GM18498 (cell line): ENCODE measurements at regions not wholly inside any gene's neighbourhood (a gene's known extent, or its start where the extent isn't known, plus 50 kb on each side); places are given as distances from the start of the nearest gene placed in this dataset.
A peak's percentile ranks its signal among the peaks of the same experiment; 100 is the strongest.
"Not testable (repeated sequence)": the region's sequence is repeated elsewhere in the genome, so short reads cannot be mapped to it uniquely, and the experiment has no call there.

ENCODE experiments used
- ATAC-seq: cut with Tn5 transposase; IDR thresholded peaks from one replicate; pipeline ENCODE4 v1.9.1; 2021; ENCODE audit warnings: mild to moderate bottlenecking, moderate library complexity; ENCODE audit not compliant: unreplicated experiment

DNA sequence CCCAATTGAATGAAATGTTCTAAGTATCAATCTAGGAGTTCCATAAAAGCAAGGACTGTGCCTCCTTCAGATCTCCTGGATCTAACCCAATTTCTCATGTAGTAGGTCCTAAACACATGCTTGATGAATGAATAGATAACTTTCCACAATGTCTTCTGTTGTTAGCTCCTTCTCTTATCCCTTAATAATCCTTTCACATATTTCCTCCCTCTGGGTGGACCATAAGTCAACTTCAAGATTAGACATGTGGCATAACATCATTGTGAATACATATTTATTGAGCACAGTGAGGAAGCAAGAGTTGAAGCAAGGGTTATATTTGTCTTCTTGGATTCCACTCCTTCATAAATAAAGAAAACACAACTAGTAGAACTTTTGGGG, 108.6 kb upstream of the EGFLAM start:
- ATAC-seq = no peak

- ATAC-seq = no peak
Measured at GRCh38 chr5:38148021-38148625, 110.2 kb upstream of the EGFLAM start.

- ATAC-seq = no peak
Measured at GRCh38 chr5:38143384-38143783, 115.0 kb upstream of the EGFLAM start.

GRCh38 chr5:38141665-38142064, 116.7 kb upstream of the EGFLAM start:
- ATAC-seq = no peak

- ATAC-seq = no peak
Measured at GRCh38 chr5:38138574-38138973, 119.8 kb upstream of the EGFLAM start.

DNA sequence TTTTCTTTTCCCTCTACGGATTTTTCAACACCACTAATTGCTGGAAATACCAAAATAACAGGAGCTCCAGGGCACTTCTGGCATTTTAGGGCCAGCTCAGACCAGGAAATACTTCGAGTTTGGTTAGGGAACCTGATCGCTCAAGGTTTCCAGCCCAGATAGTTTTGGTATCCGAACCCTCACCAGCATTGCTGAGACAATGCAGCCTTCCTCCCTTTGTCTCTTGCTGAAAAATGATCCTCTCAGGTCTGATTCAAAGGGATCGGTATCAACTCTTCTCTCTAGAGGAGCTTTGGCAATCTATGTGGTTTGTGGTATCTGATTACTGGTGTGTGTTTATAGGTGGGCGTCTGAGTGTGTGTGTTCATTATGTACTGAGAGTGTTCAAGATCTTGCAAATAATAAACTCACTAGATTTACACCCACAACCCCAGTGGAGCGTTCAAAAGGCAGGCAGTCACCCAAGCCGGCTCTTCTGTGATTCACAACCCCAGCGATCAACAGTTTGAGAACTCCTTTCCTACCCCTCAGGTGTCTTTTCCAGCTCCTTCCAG, 122.8 kb upstream of the EGFLAM start:
- no peak for ATAC-seq

GRCh38 chr5:38134810-38135209, 123.5 kb upstream of the EGFLAM start:
- ATAC-seq = no peak

GRCh38 chr5:38134294-38134693, 124.1 kb upstream of the EGFLAM start:
- not testable (repeated sequence) for ATAC-seq

DNA sequence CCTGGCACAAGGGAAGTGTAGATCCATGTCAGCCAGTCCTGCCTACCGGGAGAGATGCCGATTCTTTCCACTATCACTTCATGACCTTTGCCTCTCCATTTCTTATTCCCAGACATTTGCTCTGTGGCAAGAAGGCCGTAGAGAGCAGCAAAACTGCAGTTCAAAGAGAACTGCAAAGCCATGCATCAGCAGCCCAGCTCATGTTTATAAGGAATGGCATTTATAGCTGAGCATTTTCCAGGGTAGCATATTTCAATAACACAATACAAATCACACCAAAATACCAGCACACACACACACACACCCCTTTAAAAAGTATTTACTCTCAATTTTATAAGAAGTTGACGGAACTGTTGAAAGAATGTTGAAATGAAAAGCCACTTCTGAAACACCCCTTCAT, 126.7 kb upstream of the EGFLAM start:
- no peak for ATAC-seq

DNA sequence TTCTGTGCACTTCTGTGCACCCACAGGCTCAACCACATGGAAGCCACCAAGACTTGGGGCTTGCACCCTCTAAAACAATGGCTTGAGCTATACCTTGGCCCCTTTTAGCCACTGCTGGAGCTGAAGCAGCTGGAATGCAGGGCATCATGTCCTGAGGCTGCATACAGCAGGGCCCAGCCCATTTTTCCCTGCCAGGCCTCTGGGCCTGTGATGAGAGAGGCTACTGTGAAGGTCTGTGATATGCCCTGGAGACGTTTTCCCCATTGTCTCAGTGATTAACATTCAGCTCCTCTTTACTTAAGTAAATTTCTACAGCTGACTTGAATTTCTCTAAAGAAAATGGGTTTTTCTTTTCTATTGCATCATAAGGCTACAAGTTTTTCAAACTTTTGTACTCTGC, 134.0 kb upstream of the EGFLAM start:
- no peak for ATAC-seq

GRCh38 chr5:38121420-38121819, 136.9 kb upstream of the EGFLAM start:
- ATAC-seq = peak; percentile 55

DNA sequence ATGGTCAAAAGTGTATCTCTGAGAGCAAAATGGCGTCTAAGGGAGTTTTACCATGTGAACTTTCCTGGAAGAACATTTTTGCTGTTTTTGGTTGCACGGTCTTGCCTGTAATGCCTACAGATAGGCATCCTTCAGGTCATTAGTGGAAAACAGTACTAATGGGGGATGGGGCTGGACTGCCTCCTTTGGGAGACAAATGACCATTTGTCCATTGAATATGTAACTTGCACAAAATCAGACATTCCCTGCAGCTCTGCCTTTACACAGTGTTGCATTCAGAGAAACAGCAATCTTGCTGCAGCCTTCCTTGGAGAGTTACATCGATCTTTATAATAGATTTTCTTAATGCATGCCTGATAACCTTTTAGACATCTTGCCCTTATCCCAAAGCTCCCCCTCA, 138.5 kb upstream of the EGFLAM start:
- no peak for ATAC-seq

DNA sequence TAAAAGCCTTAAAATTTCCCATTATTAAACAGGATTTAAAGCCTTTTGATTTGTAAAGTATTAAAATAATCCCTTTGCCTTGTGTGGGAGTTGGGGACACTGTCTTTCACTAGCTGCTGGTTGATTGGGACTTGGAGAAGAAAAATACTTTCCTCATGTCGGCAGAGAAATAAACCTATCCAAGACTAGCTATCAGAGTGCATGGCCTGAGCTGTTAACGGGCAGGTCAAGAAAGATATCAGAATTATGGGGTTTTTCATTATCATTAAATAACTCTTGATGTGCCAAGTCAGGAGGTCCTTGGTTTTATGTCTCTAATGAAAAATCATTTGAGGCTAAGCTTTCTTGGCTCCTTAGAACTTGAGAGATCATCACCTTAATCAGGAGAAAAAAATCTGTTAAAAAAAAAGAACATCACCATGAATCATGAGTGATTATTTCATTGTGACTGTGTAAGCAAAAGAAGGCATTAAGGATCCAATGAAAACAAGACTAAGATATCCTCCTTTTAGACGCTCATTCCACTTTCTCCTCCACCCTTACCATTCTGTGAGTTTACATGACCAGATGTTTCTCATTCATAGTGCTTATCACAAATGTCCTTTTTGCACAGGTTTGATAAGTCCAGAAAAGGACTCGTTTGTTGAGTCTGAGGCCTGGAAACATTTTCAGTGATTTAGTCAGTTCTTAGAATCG, 140.4 kb upstream of the EGFLAM start:
- no peak for ATAC-seq

DNA sequence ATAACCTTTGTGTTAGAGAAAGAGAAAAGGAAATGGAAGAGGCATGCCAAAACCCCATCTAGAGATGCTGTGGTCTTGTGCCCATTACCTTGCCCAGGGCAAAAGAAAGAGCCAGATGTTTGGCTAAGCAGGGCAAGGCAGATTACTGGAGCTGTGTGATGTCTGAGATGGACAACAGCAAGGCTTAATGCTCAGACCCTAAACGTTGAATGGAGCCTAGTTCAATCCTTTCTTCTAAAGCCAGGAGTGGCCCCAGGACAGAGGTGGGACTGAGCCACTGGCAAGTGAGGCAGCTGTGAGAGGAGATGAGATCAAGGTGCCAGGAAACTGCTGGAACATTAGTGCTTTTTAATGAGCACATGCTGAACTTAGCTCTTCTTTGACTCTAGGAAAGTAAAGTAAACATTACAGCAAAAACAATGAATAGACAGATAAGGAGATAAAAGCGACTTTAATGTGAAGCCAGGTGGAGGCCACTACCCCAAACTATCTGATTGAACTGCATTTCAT, 143.0 kb upstream of the EGFLAM start:
- no peak for ATAC-seq

GRCh38 chr5:38113880-38114279, 144.5 kb upstream of the EGFLAM start:
- ATAC-seq = no peak

- ATAC-seq = no peak
Measured at GRCh38 chr5:38113456-38113855, 144.9 kb upstream of the EGFLAM start.

DNA sequence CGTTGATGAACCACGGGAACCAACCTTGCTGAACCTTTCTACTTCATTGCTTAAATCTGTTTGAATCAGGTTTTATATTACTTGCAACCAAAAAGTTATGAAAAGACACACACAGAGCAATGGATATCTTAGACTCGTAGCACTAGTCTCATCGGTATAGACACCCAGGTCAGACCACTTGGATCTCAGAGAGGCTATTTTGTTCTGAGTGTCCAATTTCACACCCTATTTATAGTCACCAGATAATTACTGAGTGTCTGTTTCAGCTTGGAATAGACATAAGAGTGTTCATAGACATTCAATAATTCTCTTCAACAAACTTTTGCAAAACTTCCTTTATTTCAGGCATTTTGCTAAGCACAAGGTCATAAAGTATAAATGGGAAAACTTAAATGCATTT, 145.4 kb upstream of the EGFLAM start:
- ATAC-seq = no peak

DNA sequence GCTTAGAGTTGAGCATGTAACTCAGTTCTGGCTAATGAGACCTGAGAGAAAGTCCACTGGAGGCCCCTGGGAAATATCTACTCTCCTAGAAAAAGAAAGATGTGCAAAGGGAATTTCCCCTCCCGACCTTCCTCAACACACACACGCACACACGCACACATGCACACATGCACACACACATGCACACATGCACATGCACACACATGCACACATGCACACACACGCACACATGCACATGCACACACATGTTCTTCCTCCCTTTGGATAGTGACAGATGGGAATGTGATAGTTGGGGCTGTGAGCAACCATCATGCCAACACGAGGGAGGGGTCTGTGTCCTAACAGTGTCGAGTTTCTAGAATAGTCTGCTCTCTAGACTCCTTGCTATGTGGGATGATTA, 148.2 kb upstream of the EGFLAM start:
- no peak for ATAC-seq

DNA sequence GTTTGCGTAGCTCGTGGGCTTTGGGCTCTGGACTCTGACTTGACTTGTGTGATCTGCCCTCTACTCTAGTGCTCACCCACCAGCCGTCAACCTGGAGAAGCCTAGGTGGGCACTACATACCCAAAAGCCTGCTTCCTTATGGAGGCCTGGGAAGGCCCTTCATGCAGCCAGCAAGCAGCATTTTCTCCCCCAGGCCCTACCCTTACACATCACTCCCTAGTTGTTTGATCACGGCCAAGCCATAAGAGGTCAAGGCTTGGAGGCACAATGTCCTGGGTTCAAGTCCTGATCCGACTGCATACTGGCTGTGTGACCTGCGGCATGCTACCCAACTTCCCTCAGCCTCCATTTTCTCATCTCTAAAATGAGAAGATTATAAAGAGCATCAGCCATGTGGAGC, 151.3 kb upstream of the EGFLAM start:
- ATAC-seq = no peak

- no peak for ATAC-seq
Measured at GRCh38 chr5:38105801-38106200, 152.6 kb upstream of the EGFLAM start.

DNA sequence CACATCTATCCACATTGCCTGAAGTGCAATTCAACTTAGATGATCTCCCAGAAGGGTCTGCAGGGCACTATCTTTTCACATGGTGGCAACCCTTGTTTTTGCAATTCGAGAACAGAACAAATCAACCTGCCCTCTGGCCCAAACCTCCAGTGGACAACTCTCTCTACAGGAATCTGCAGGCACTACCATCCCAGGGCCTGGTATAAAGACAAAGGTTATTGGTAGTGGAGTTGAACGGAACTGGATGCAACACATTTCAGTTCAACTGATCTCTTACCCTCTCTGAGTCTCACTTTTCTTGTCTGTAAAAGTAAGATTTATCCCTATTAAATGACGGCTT, 153.2 kb upstream of the EGFLAM start:
- ATAC-seq = no peak

- no peak for ATAC-seq
Measured at GRCh38 chr5:38104497-38105230, 153.7 kb upstream of the EGFLAM start.
